ENCODE measurements at regions not wholly inside any gene's neighbourhood (a gene's known extent, or its start where the extent isn't known, plus 50 kb on each side); places are given as distances from the start of the nearest gene placed in this dataset.

- no peaks in the 10 kb centered on the region for H3K9me3 ChIP-seq (ENCODE audit: control insufficient read depth, low read depth, low read length)
- no peak overlapping the region for H3K9ac ChIP-seq (ENCODE audit: low read length)
- no peaks in the 10 kb centered on the region for H3K4me1 ChIP-seq (ENCODE audit: control insufficient read depth, low read depth, low read length)
- no peak overlapping the region for H3K4me3 ChIP-seq (ENCODE audit: low read length)
- no peaks in the 10 kb centered on the region for H3K27me3 ChIP-seq (ENCODE audit: control insufficient read depth, insufficient read depth, low read length)
- no peak overlapping the region for H3K27ac ChIP-seq (ENCODE audit: low read length)
- no peaks in the 10 kb centered on the region for H3K36me3 ChIP-seq (ENCODE audit: control insufficient read depth, low read depth, low read length)
Measured at GRCh38 chr5:2103940-2104339, 221.2 kb upstream of the IRX4 start.

- Histone ChIP-seq H3K9ac (ENCODE audit: low read length) (no peak overlapping the region), H3K4me1 (ENCODE audit: control insufficient read depth, low read depth, low read length) (no peaks in the 10 kb centered on the region), H3K27me3 (ENCODE audit: control insufficient read depth, insufficient read depth, low read length) (no peaks in the 10 kb centered on the region), H3K4me3 (ENCODE audit: low read length) (no peak overlapping the region), H3K27ac (ENCODE audit: low read length) (no peak overlapping the region), H3K9me3 (ENCODE audit: control insufficient read depth, low read depth, low read length) (no peaks in the 10 kb centered on the region), H3K36me3 (ENCODE audit: control insufficient read depth, low read depth, low read length) (no peaks in the 10 kb centered on the region)
Measured at GRCh38 chr5:2102819-2103776, 220.4 kb upstream of the IRX4 start.

GRCh38 chr5:2101685-2102084 lies 219.0 kb upstream of the IRX4 start:
- no peaks in the 10 kb centered on the region for H3K9me3 ChIP-seq (ENCODE audit: control insufficient read depth, low read depth, low read length)
- no peak overlapping the region for H3K4me3 ChIP-seq (ENCODE audit: low read length)
- H3K36me3 ChIP-seq (ENCODE audit: control insufficient read depth, low read depth, low read length), result no peaks in the 10 kb centered on the region
- no peaks in the 10 kb centered on the region for H3K4me1 ChIP-seq (ENCODE audit: control insufficient read depth, low read depth, low read length)
- no peak overlapping the region for H3K27ac ChIP-seq (ENCODE audit: low read length)
- no peak overlapping the region for H3K9ac ChIP-seq (ENCODE audit: low read length)
- no peaks in the 10 kb centered on the region for H3K27me3 ChIP-seq (ENCODE audit: control insufficient read depth, insufficient read depth, low read length)

- Histone ChIP-seq H3K27ac (ENCODE audit: low read length) (no peak overlapping the region), H3K9me3 (ENCODE audit: control insufficient read depth, low read depth, low read length) (no peaks in the 10 kb centered on the region), H3K36me3 (ENCODE audit: control insufficient read depth, low read depth, low read length) (no peaks in the 10 kb centered on the region), H3K9ac (ENCODE audit: low read length) (no peak overlapping the region), H3K4me1 (ENCODE audit: control insufficient read depth, low read depth, low read length) (no peaks in the 10 kb centered on the region), H3K27me3 (ENCODE audit: control insufficient read depth, insufficient read depth, low read length) (no peaks in the 10 kb centered on the region), H3K4me3 (ENCODE audit: low read length) (no peak overlapping the region)
Measured at GRCh38 chr5:2096887-2097505, 214.3 kb upstream of the IRX4 start.

GRCh38 chr5:2095011-2095410 lies 212.3 kb upstream of the IRX4 start:
- Histone ChIP-seq H3K36me3 (ENCODE audit: control insufficient read depth, low read depth, low read length) (no peaks in the 10 kb centered on the region), H3K4me3 (ENCODE audit: low read length) (no peak overlapping the region), H3K9ac (ENCODE audit: low read length) (no peak overlapping the region), H3K4me1 (ENCODE audit: control insufficient read depth, low read depth, low read length) (no peaks in the 10 kb centered on the region), H3K27ac (ENCODE audit: low read length) (no peak overlapping the region), H3K9me3 (ENCODE audit: control insufficient read depth, low read depth, low read length) (no peaks in the 10 kb centered on the region), H3K27me3 (ENCODE audit: control insufficient read depth, insufficient read depth, low read length) (no peaks in the 10 kb centered on the region)

GRCh38 chr5:2094616-2094995 lies 211.9 kb upstream of the IRX4 start:
- Histone ChIP-seq H3K4me1 (ENCODE audit: control insufficient read depth, low read depth, low read length) (no peaks in the 10 kb centered on the region), H3K9me3 (ENCODE audit: control insufficient read depth, low read depth, low read length) (no peaks in the 10 kb centered on the region), H3K27ac (ENCODE audit: low read length) (no peak overlapping the region), H3K27me3 (ENCODE audit: control insufficient read depth, insufficient read depth, low read length) (no peaks in the 10 kb centered on the region), H3K36me3 (ENCODE audit: control insufficient read depth, low read depth, low read length) (no peaks in the 10 kb centered on the region), H3K9ac (ENCODE audit: low read length) (no peak overlapping the region), H3K4me3 (ENCODE audit: low read length) (no peak overlapping the region)

- H3K36me3 ChIP-seq (ENCODE audit: control insufficient read depth, low read depth, low read length), result no peaks in the 10 kb centered on the region
- no peaks in the 10 kb centered on the region for H3K4me1 ChIP-seq (ENCODE audit: control insufficient read depth, low read depth, low read length)
- H3K9me3 ChIP-seq (ENCODE audit: control insufficient read depth, low read depth, low read length), result no peaks in the 10 kb centered on the region
- H3K27ac ChIP-seq (ENCODE audit: low read length), result no peak overlapping the region
- no peak overlapping the region for H3K9ac ChIP-seq (ENCODE audit: low read length)
- H3K4me3 ChIP-seq (ENCODE audit: low read length), result no peak overlapping the region
- H3K27me3 ChIP-seq (ENCODE audit: control insufficient read depth, insufficient read depth, low read length), result no peaks in the 10 kb centered on the region
Measured at GRCh38 chr5:2093859-2094615, 211.3 kb upstream of the IRX4 start.

- no peak overlapping the region for H3K9ac ChIP-seq (ENCODE audit: low read length)
- no peak overlapping the region for H3K27ac ChIP-seq (ENCODE audit: low read length)
- H3K4me3 ChIP-seq (ENCODE audit: low read length), result no peak overlapping the region
- H3K27me3 ChIP-seq (ENCODE audit: control insufficient read depth, insufficient read depth, low read length), result no peaks in the 10 kb centered on the region
- H3K4me1 ChIP-seq (ENCODE audit: control insufficient read depth, low read depth, low read length), result peaks cover 5% of the 10 kb centered on the region
- no peaks in the 10 kb centered on the region for H3K36me3 ChIP-seq (ENCODE audit: control insufficient read depth, low read depth, low read length)
- no peaks in the 10 kb centered on the region for H3K9me3 ChIP-seq (ENCODE audit: control insufficient read depth, low read depth, low read length)
Measured at GRCh38 chr5:2091921-2092320, 209.2 kb upstream of the IRX4 start.

GRCh38 chr5:2087980-2088379 lies 205.3 kb upstream of the IRX4 start:
- Histone ChIP-seq H3K4me3 (ENCODE audit: low read length) (no peak overlapping the region), H3K27ac (ENCODE audit: low read length) (no peak overlapping the region), H3K27me3 (ENCODE audit: control insufficient read depth, insufficient read depth, low read length) (no peaks in the 10 kb centered on the region), H3K9ac (ENCODE audit: low read length) (no peak overlapping the region), H3K4me1 (ENCODE audit: control insufficient read depth, low read depth, low read length) (peaks cover 15% of the 10 kb centered on the region), H3K9me3 (ENCODE audit: control insufficient read depth, low read depth, low read length) (no peaks in the 10 kb centered on the region), H3K36me3 (ENCODE audit: control insufficient read depth, low read depth, low read length) (no peaks in the 10 kb centered on the region)

- Histone ChIP-seq H3K9me3 (ENCODE audit: control insufficient read depth, low read depth, low read length) (peaks cover 3% of the 10 kb centered on the region), H3K27me3 (ENCODE audit: control insufficient read depth, insufficient read depth, low read length) (no peaks in the 10 kb centered on the region), H3K4me3 (ENCODE audit: low read length) (no peak overlapping the region), H3K9ac (ENCODE audit: low read length) (no peak overlapping the region), H3K27ac (ENCODE audit: low read length) (no peak overlapping the region), H3K4me1 (ENCODE audit: control insufficient read depth, low read depth, low read length) (no peaks in the 10 kb centered on the region), H3K36me3 (ENCODE audit: control insufficient read depth, low read depth, low read length) (no peaks in the 10 kb centered on the region)
Measured at GRCh38 chr5:2075365-2075764, 192.6 kb upstream of the IRX4 start.

- no peak overlapping the region for H3K4me3 ChIP-seq (ENCODE audit: low read length)
- no peaks in the 10 kb centered on the region for H3K4me1 ChIP-seq (ENCODE audit: control insufficient read depth, low read depth, low read length)
- H3K27ac ChIP-seq (ENCODE audit: low read length), result no peak overlapping the region
- H3K9me3 ChIP-seq (ENCODE audit: control insufficient read depth, low read depth, low read length), result no peaks in the 10 kb centered on the region
- no peaks in the 10 kb centered on the region for H3K27me3 ChIP-seq (ENCODE audit: control insufficient read depth, insufficient read depth, low read length)
- H3K9ac ChIP-seq (ENCODE audit: low read length), result no peak overlapping the region
- H3K36me3 ChIP-seq (ENCODE audit: control insufficient read depth, low read depth, low read length), result no peaks in the 10 kb centered on the region
Measured at GRCh38 chr5:2071562-2071961, 188.8 kb upstream of the IRX4 start.
